GM20000 (cell line): ENCODE measurements at regions not wholly inside any gene's neighbourhood (a gene's known extent, or its start where the extent isn't known, plus 50 kb on each side); places are given as distances from the start of the nearest gene placed in this dataset.

Source experiments
- DNase-seq: peaks from one replicate; pipeline ENCODE4 v3.0.0; 2012; ENCODE audit warnings: low spot score
- TF ChIP-seq, protein P1 (sequence below): IDR thresholded peaks from 2 replicates; pipeline ENCODE4 v1.5.1; 2012; ENCODE audit warnings: mild to moderate bottlenecking, control low read depth; ENCODE audit errors: extremely low read depth, missing control alignments

GRCh38 chr6:14676064-14676463 lies 558.5 kb downstream of the CD83 start:
- DNase-seq = no peak
- TF ChIP-seq, protein P1, sequence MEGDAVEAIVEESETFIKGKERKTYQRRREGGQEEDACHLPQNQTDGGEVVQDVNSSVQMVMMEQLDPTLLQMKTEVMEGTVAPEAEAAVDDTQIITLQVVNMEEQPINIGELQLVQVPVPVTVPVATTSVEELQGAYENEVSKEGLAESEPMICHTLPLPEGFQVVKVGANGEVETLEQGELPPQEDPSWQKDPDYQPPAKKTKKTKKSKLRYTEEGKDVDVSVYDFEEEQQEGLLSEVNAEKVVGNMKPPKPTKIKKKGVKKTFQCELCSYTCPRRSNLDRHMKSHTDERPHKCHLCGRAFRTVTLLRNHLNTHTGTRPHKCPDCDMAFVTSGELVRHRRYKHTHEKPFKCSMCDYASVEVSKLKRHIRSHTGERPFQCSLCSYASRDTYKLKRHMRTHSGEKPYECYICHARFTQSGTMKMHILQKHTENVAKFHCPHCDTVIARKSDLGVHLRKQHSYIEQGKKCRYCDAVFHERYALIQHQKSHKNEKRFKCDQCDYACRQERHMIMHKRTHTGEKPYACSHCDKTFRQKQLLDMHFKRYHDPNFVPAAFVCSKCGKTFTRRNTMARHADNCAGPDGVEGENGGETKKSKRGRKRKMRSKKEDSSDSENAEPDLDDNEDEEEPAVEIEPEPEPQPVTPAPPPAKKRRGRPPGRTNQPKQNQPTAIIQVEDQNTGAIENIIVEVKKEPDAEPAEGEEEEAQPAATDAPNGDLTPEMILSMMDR = no peak

DNA sequence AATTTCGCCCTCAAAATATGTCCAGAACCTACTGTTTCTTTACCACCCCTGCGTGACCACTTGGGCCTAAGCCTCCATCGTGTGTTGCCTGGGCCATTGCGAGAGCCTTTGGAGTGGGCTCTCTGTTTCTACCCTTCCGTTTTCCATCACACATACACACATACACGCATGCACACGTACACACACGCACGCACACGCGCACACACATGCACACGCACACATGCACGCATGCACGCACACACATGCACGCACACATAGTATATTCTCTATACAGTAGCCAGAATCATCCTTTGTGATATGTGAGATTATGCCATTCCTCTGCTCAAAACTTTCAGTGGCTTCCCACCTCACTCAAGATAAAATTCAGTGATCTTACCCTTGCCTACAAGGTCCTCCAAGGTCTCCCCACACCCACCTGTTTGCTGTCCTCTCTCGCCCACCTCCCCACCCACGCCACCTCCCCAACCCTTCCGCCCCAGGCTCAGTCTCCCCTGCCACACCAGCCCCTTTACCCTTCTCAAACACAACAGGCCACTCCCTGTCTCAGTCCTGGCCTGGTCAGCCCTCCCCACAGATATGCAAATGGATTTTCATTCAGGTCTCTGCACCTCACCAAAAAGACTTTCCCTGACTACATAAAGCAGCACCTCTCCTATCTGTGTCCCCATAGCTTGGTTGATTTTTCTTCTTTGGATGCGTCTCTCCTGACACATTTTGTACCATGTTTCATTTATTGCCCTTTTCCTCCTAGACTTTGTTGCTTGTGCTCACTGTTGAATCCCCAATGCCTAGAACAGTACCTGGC lies 559.6 kb downstream of the CD83 start:
- no peak for DNase-seq
- TF ChIP-seq, protein P1 = no peak

- DNase-seq = no peak
- TF ChIP-seq, protein P1 = no peak
These were observed 564.0 kb upstream of the JARID2 start for GRCh38 chr6:14681699-14682487.

- DNase-seq = no peak
- TF ChIP-seq, protein P1 = no peak
These were observed 563.1 kb upstream of the JARID2 start for GRCh38 chr6:14682812-14683211.

DNA sequence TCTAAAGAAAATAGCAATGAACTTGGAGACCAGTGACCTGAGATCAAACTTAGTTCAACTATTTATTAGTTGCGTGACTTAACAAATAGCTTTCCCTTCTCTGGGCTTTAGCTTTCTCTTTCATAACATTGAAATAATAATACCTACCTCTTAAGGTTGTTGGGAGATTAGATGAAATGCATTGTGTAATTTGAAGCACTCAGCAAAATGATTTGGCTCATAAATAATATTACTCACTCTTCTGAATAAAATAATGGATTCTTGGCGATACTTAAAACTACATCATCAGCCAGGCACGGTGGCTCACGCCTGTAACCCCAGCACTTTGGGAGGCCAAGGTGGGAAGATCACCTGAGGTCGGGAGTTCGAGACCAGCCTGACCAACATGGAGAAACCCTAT lies 556.2 kb upstream of the JARID2 start:
- DNase-seq = no peak
- TF ChIP-seq, protein P1 = no peak

DNA sequence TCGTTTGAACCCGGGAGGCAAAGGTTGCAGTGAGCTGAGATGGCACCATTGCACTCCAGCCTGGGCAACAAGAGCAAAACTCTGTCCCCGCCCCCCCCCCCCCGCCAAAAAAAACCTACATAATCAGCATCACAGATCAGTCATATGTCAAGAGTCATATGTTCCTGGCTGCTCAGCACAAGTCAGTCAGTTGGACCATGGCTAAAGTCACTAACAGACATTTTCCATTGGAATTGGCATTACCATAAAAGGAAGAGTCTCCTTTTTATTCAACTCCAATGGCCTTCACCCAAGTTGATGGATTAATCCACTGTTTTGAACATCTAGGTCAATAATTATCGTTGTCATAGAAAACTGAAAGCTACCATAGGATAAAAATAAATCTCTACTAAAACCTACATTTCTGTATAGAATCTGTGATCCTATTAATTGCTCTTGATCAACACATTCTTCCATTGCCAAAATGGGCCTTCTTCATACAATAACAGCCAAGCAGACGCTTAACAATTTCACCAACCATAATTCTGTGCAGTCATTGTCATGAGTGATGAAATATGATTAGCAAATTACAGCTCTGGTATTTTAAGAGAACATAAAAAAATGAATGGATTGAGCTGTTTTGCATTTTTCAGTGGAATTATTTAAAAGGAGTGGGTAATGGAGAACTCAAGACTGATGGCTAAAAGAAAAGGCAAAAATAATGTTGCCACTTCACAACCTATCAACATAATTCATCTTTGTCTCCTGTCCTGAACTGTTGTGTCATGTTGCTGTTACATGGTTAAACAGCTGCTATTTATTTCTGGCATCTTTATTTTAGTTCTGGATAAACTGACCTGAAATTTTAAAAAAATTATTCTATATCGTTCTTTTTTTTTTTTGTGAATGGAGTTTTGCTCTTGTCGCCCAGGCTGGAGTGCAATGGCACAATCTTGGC lies 555.5 kb upstream of the JARID2 start:
- no peak for DNase-seq
- TF ChIP-seq, protein P1 = no peak

GRCh38 chr6:14692208-14692607 lies 553.7 kb upstream of the JARID2 start:
- TF ChIP-seq, protein P1 = no peak
- no peak for DNase-seq
